ENCODE measurements at regions not wholly inside any gene's neighbourhood (a gene's known extent, or its start where the extent isn't known, plus 50 kb on each side); places are given as distances from the start of the nearest gene placed in this dataset.

- Histone ChIP-seq H3K4me3 (ENCODE audit: low read length in 2 of 2) (no peak overlapping the region), H3K27ac (ENCODE audit: low read length) (no peak overlapping the region)
Observed at GRCh38 chr2:195515551-195515950, 141.5 kb upstream of the SLC39A10 start.

GRCh38 chr2:195514365-195514764, 142.7 kb upstream of the SLC39A10 start:
- H3K36me3 ChIP-seq (ENCODE audit: control insufficient read depth in 2 of 2, insufficient read depth in 2 of 2, low read length in 2 of 2), result no peaks in the 10 kb centered on the region
- no peaks in the 10 kb centered on the region for H3K4me1 ChIP-seq (ENCODE audit: control insufficient read depth, insufficient read depth, low read length)
- no peak overlapping the region for H3K9ac ChIP-seq (ENCODE audit: low read length in 2 of 2)

More at GRCh38 chr2:195515551-195515950, 141.5 kb upstream of the SLC39A10 start:
- Histone ChIP-seq H3K27me3 (ENCODE audit: control insufficient read depth in 1 of 2, insufficient read depth in 2 of 2, low read length in 2 of 2) (no peaks in the 10 kb centered on the region), H3K4me1 (ENCODE audit: control insufficient read depth, insufficient read depth, low read length) (no peaks in the 10 kb centered on the region), H3K9me3 (ENCODE audit: control insufficient read depth in 2 of 2, low read length in 2 of 2) (no peaks in the 10 kb centered on the region), H3K9ac (ENCODE audit: low read length in 2 of 2) (no peak overlapping the region), H3K36me3 (ENCODE audit: control insufficient read depth in 2 of 2, insufficient read depth in 2 of 2, low read length in 2 of 2) (no peaks in the 10 kb centered on the region)

GRCh38 chr2:195513119-195513518, 143.9 kb upstream of the SLC39A10 start:
- Histone ChIP-seq H3K4me3 (ENCODE audit: low read length in 2 of 2) (no peak overlapping the region), H3K4me1 (ENCODE audit: control insufficient read depth, insufficient read depth, low read length) (no peaks in the 10 kb centered on the region), H3K9ac (ENCODE audit: low read length in 2 of 2) (no peak overlapping the region), H3K9me3 (ENCODE audit: control insufficient read depth in 2 of 2, low read length in 2 of 2) (no peaks in the 10 kb centered on the region), H3K27ac (ENCODE audit: low read length) (no peak overlapping the region), H3K36me3 (ENCODE audit: control insufficient read depth in 2 of 2, insufficient read depth in 2 of 2, low read length in 2 of 2) (no peaks in the 10 kb centered on the region), H3K27me3 (ENCODE audit: control insufficient read depth in 1 of 2, insufficient read depth in 2 of 2, low read length in 2 of 2) (no peaks in the 10 kb centered on the region)

More at GRCh38 chr2:195514365-195514764, 142.7 kb upstream of the SLC39A10 start:
- no peaks in the 10 kb centered on the region for H3K9me3 ChIP-seq (ENCODE audit: control insufficient read depth in 2 of 2, low read length in 2 of 2)
- no peak overlapping the region for H3K27ac ChIP-seq (ENCODE audit: low read length)
- no peak overlapping the region for H3K4me3 ChIP-seq (ENCODE audit: low read length in 2 of 2)
- no peaks in the 10 kb centered on the region for H3K27me3 ChIP-seq (ENCODE audit: control insufficient read depth in 1 of 2, insufficient read depth in 2 of 2, low read length in 2 of 2)

GRCh38 chr2:195509551-195509950, 147.5 kb upstream of the SLC39A10 start:
- Histone ChIP-seq H3K4me3 (ENCODE audit: low read length in 2 of 2) (no peak overlapping the region), H3K27ac (ENCODE audit: low read length) (no peak overlapping the region), H3K36me3 (ENCODE audit: control insufficient read depth in 2 of 2, insufficient read depth in 2 of 2, low read length in 2 of 2) (no peaks in the 10 kb centered on the region), H3K9ac (ENCODE audit: low read length in 2 of 2) (no peak overlapping the region), H3K4me1 (ENCODE audit: control insufficient read depth, insufficient read depth, low read length) (no peaks in the 10 kb centered on the region), H3K27me3 (ENCODE audit: control insufficient read depth in 1 of 2, insufficient read depth in 2 of 2, low read length in 2 of 2) (no peaks in the 10 kb centered on the region), H3K9me3 (ENCODE audit: control insufficient read depth in 2 of 2, low read length in 2 of 2) (no peaks in the 10 kb centered on the region)

- H3K36me3 ChIP-seq (ENCODE audit: control insufficient read depth in 2 of 2, insufficient read depth in 2 of 2, low read length in 2 of 2), result no peaks in the 10 kb centered on the region
- no peak overlapping the region for H3K9ac ChIP-seq (ENCODE audit: low read length in 2 of 2)
- no peak overlapping the region for H3K27ac ChIP-seq (ENCODE audit: low read length)
- no peaks in the 10 kb centered on the region for H3K9me3 ChIP-seq (ENCODE audit: control insufficient read depth in 2 of 2, low read length in 2 of 2)
- no peaks in the 10 kb centered on the region for H3K4me1 ChIP-seq (ENCODE audit: control insufficient read depth, insufficient read depth, low read length)
- H3K27me3 ChIP-seq (ENCODE audit: control insufficient read depth in 1 of 2, insufficient read depth in 2 of 2, low read length in 2 of 2), result no peaks in the 10 kb centered on the region
- no peak overlapping the region for H3K4me3 ChIP-seq (ENCODE audit: low read length in 2 of 2)
Observed at GRCh38 chr2:195508139-195508455, 148.9 kb upstream of the SLC39A10 start.

- no peaks in the 10 kb centered on the region for H3K27me3 ChIP-seq (ENCODE audit: control insufficient read depth in 1 of 2, insufficient read depth in 2 of 2, low read length in 2 of 2)
- no peaks in the 10 kb centered on the region for H3K36me3 ChIP-seq (ENCODE audit: control insufficient read depth in 2 of 2, insufficient read depth in 2 of 2, low read length in 2 of 2)
- H3K27ac ChIP-seq (ENCODE audit: low read length), result no peak overlapping the region
Observed at GRCh38 chr2:195507447-195508138, 149.4 kb upstream of the SLC39A10 start.

GRCh38 chr2:195505701-195506100, 151.3 kb upstream of the SLC39A10 start:
- no peak overlapping the region for H3K27ac ChIP-seq (ENCODE audit: low read length)
- no peaks in the 10 kb centered on the region for H3K36me3 ChIP-seq (ENCODE audit: control insufficient read depth in 2 of 2, insufficient read depth in 2 of 2, low read length in 2 of 2)
- no peaks in the 10 kb centered on the region for H3K4me1 ChIP-seq (ENCODE audit: control insufficient read depth, insufficient read depth, low read length)
- no peaks in the 10 kb centered on the region for H3K27me3 ChIP-seq (ENCODE audit: control insufficient read depth in 1 of 2, insufficient read depth in 2 of 2, low read length in 2 of 2)
- no peak overlapping the region for H3K4me3 ChIP-seq (ENCODE audit: low read length in 2 of 2)
- H3K9me3 ChIP-seq (ENCODE audit: control insufficient read depth in 2 of 2, low read length in 2 of 2), result no peaks in the 10 kb centered on the region
- no peak overlapping the region for H3K9ac ChIP-seq (ENCODE audit: low read length in 2 of 2)

More at GRCh38 chr2:195507447-195508138, 149.4 kb upstream of the SLC39A10 start:
- H3K4me3 ChIP-seq (ENCODE audit: low read length in 2 of 2), result no peak overlapping the region
- H3K4me1 ChIP-seq (ENCODE audit: control insufficient read depth, insufficient read depth, low read length), result no peaks in the 10 kb centered on the region
- no peaks in the 10 kb centered on the region for H3K9me3 ChIP-seq (ENCODE audit: control insufficient read depth in 2 of 2, low read length in 2 of 2)
- no peak overlapping the region for H3K9ac ChIP-seq (ENCODE audit: low read length in 2 of 2)

- H3K36me3 ChIP-seq (ENCODE audit: control insufficient read depth in 2 of 2, insufficient read depth in 2 of 2, low read length in 2 of 2), result no peaks in the 10 kb centered on the region
- H3K27me3 ChIP-seq (ENCODE audit: control insufficient read depth in 1 of 2, insufficient read depth in 2 of 2, low read length in 2 of 2), result no peaks in the 10 kb centered on the region
- H3K27ac ChIP-seq (ENCODE audit: low read length), result no peak overlapping the region
- H3K4me1 ChIP-seq (ENCODE audit: control insufficient read depth, insufficient read depth, low read length), result no peaks in the 10 kb centered on the region
- no peak overlapping the region for H3K9ac ChIP-seq (ENCODE audit: low read length in 2 of 2)
- H3K4me3 ChIP-seq (ENCODE audit: low read length in 2 of 2), result no peak overlapping the region
- H3K9me3 ChIP-seq (ENCODE audit: control insufficient read depth in 2 of 2, low read length in 2 of 2), result no peaks in the 10 kb centered on the region
Observed at GRCh38 chr2:195503208-195503607, 153.8 kb upstream of the SLC39A10 start.

- no peak overlapping the region for H3K9ac ChIP-seq (ENCODE audit: low read length in 2 of 2)
- no peaks in the 10 kb centered on the region for H3K4me1 ChIP-seq (ENCODE audit: control insufficient read depth, insufficient read depth, low read length)
- H3K9me3 ChIP-seq (ENCODE audit: control insufficient read depth in 2 of 2, low read length in 2 of 2), result no peaks in the 10 kb centered on the region
- H3K4me3 ChIP-seq (ENCODE audit: low read length in 2 of 2), result no peak overlapping the region
- H3K36me3 ChIP-seq (ENCODE audit: control insufficient read depth in 2 of 2, insufficient read depth in 2 of 2, low read length in 2 of 2), result no peaks in the 10 kb centered on the region
- no peaks in the 10 kb centered on the region for H3K27me3 ChIP-seq (ENCODE audit: control insufficient read depth in 1 of 2, insufficient read depth in 2 of 2, low read length in 2 of 2)
- H3K27ac ChIP-seq (ENCODE audit: low read length), result no peak overlapping the region
Observed at GRCh38 chr2:195501746-195502145, 155.3 kb upstream of the SLC39A10 start.

GRCh38 chr2:195500879-195501278, 156.1 kb upstream of the SLC39A10 start:
- Histone ChIP-seq H3K36me3 (ENCODE audit: control insufficient read depth in 2 of 2, insufficient read depth in 2 of 2, low read length in 2 of 2) (no peaks in the 10 kb centered on the region), H3K27ac (ENCODE audit: low read length) (no peak overlapping the region), H3K27me3 (ENCODE audit: control insufficient read depth in 1 of 2, insufficient read depth in 2 of 2, low read length in 2 of 2) (no peaks in the 10 kb centered on the region), H3K9me3 (ENCODE audit: control insufficient read depth in 2 of 2, low read length in 2 of 2) (no peaks in the 10 kb centered on the region), H3K4me3 (ENCODE audit: low read length in 2 of 2) (no peak overlapping the region), H3K9ac (ENCODE audit: low read length in 2 of 2) (no peak overlapping the region), H3K4me1 (ENCODE audit: control insufficient read depth, insufficient read depth, low read length) (no peaks in the 10 kb centered on the region)

GRCh38 chr2:195498839-195499490, 158.1 kb upstream of the SLC39A10 start:
- no peak overlapping the region for H3K9ac ChIP-seq (ENCODE audit: low read length in 2 of 2)
- no peak overlapping the region for H3K4me3 ChIP-seq (ENCODE audit: low read length in 2 of 2)
- H3K36me3 ChIP-seq (ENCODE audit: control insufficient read depth in 2 of 2, insufficient read depth in 2 of 2, low read length in 2 of 2), result no peaks in the 10 kb centered on the region
- H3K27ac ChIP-seq (ENCODE audit: low read length), result no peak overlapping the region
- no peaks in the 10 kb centered on the region for H3K9me3 ChIP-seq (ENCODE audit: control insufficient read depth in 2 of 2, low read length in 2 of 2)
- no peaks in the 10 kb centered on the region for H3K27me3 ChIP-seq (ENCODE audit: control insufficient read depth in 1 of 2, insufficient read depth in 2 of 2, low read length in 2 of 2)
- H3K4me1 ChIP-seq (ENCODE audit: control insufficient read depth, insufficient read depth, low read length), result no peaks in the 10 kb centered on the region

Measured in stomach smooth muscle (tissue), 2 donors.